Subcutaneous abdominal adipose tissue (tissue), 5 donors: ENCODE measurements at regions not wholly inside any gene's neighbourhood (a gene's known extent, or its start where the extent isn't known, plus 50 kb on each side); places are given as distances from the start of the nearest gene placed in this dataset.
"Not testable (repeated sequence)": the region's sequence is repeated elsewhere in the genome, so short reads cannot be mapped to it uniquely, and the experiment has no call there.

Source experiments
- H3K27ac ChIP-seq: one replicate; pipeline ENCODE4 v1.7.0; 2013; ENCODE audit warnings: low read depth, mild to moderate bottlenecking, inconsistent platforms, low read length, moderate library complexity
- H3K27me3 ChIP-seq, 5 donors: one replicate each; pipeline ENCODE4 v1.7.0; 2013; ENCODE audit warnings: low read length in 5 of 5, inconsistent platforms in 1 of 5; ENCODE audit not compliant: control insufficient read depth in 5 of 5, insufficient read depth in 4 of 5
- H3K36me3 ChIP-seq, 5 donors: one replicate each; pipeline ENCODE4 v1.7.0; 2013; ENCODE audit warnings: low read length in 5 of 5; ENCODE audit not compliant: control insufficient read depth in 5 of 5, insufficient read depth in 5 of 5
- H3K4me1 ChIP-seq, 5 donors: one replicate each; pipeline ENCODE4 v1.7.0; 2013; ENCODE audit warnings: low read length in 5 of 5, mild to moderate bottlenecking in 3 of 5, moderate library complexity in 1 of 5; ENCODE audit not compliant: control insufficient read depth in 5 of 5, insufficient read depth in 5 of 5
- H3K4me3 ChIP-seq, 5 donors: one replicate each; pipeline ENCODE4 v1.7.0; 2013; ENCODE audit warnings: low read length in 5 of 5, low read depth in 1 of 5
- H3K9ac ChIP-seq, 5 donors: one replicate each; pipeline ENCODE4 v1.7.0; 2013; ENCODE audit warnings: low read length in 5 of 5, mild to moderate bottlenecking in 4 of 5, moderate library complexity in 3 of 5
- H3K9me3 ChIP-seq, 5 donors: one replicate each; pipeline ENCODE4 v1.7.0; 2013; ENCODE audit warnings: low read length in 5 of 5; ENCODE audit not compliant: control insufficient read depth in 5 of 5
- donor health status: healthy.
- donor health status: healthy.
- donor health status: healthy.
- donor health status: healthy.
- donor health status: healthy.

DNA sequence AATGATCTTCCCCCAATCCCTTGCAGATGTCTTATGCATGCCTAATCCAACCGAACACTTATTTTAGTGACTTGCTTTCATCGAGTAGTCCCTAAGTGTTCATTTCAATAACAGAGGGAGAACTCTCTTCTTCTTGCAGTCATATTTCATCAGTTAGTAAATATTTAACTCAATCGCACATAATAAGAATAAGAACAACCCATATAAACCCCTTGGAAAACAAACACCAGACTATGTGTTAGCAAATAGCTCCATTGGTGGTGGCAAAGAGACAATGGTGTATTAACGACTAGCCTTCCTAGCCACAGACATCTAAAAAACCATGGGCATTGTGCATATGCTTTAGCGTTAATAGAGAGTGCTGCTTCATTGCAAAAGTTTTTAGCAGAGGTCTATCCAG, 725.8 kb downstream of the BCL11A start:
- Histone ChIP-seq H3K4me1 (no peaks in the 10 kb centered on the region), H3K36me3 (no peaks in the 10 kb centered on the region), H3K4me3 (no peak overlapping the region), H3K27ac (no peak overlapping the region), H3K27me3 (no peaks in the 10 kb centered on the region), H3K9me3 (no peaks in the 10 kb centered on the region), H3K9ac (no peak overlapping the region)

DNA sequence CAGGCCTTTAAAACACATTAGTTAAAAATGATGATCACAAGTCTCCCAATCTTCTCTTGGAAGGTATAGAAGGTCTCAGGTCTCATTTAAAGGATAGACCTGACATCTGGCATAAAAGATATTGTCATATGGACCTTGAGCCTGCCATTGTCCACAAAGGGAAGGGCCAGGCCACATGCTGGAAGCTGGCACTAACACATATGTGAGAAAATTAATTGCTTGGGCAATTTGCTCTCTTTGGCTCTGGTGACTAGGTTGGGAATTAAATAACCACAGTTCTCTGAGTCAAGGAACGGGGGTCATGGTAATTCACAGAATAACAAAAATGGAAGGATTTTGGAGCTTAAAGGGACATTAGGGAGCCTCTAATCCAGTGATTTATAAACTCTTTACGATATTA, 727.3 kb downstream of the BCL11A start:
- no peak overlapping the region for H3K9ac ChIP-seq
- no peak overlapping the region for H3K27ac ChIP-seq
- H3K9me3 ChIP-seq: no peaks in the 10 kb centered on the region
- no peaks in the 10 kb centered on the region for H3K4me1 ChIP-seq
- H3K27me3 ChIP-seq: no peaks in the 10 kb centered on the region
- H3K4me3 ChIP-seq: no peak overlapping the region
- no peaks in the 10 kb centered on the region for H3K36me3 ChIP-seq

DNA sequence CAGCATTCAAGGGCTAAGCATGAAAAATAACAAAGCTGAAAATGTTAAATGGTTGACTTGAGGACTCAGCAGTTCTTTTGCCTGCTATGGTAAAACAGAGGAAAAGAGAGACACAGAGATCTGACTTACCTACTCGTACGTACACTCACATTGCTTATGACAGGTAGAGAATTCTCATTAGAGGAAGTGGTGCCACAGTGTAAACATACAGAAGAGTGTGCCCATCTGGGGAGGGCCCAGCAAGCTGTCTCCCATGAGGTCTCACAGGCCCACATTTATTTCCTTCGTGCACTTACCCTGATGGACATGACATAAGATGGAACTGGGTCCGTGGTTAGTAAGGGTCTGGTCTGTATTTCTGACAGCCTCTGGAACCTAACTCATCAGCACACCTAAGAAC, 729.1 kb downstream of the BCL11A start:
- Histone ChIP-seq H3K27ac (no peak overlapping the region), H3K4me3 (no peak overlapping the region), H3K9me3 (no peaks in the 10 kb centered on the region), H3K36me3 (no peaks in the 10 kb centered on the region), H3K27me3 (no peaks in the 10 kb centered on the region), H3K4me1 (no peaks in the 10 kb centered on the region), H3K9ac (no peak overlapping the region)

DNA sequence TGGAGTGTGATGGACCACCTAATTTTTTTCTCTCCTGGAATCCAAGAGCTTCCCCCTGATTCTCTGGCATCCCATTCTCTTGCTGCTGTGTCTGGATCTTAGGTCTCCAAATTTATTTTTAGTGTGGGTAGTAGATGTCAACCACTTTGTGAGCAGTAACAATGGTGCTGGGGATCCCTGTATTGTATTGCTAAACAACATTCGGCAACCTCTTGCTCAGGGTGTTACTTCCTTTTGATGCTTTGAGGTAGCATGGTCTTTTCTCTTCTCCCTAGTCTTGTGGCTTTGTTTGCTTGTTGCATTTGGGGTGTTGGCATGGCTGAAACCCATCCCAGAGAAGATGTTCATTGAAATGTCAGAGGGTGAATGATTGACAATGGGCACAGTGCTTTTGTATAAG, 737.4 kb downstream of the BCL11A start:
- no peaks in the 10 kb centered on the region for H3K4me1 ChIP-seq
- H3K9me3 ChIP-seq: no peaks in the 10 kb centered on the region

GRCh38 chr2:59810283-59810682, 743.2 kb downstream of the BCL11A start:
- H3K9ac ChIP-seq, H3K4me1 ChIP-seq, H3K4me3 ChIP-seq, H3K27ac ChIP-seq, H3K27me3 ChIP-seq, H3K9me3 ChIP-seq, H3K36me3 ChIP-seq: not testable (repeated sequence)

More for the DNA sequence above, 737.4 kb downstream of the BCL11A start:
- Histone ChIP-seq H3K27ac (no peak overlapping the region), H3K27me3 (no peaks in the 10 kb centered on the region), H3K36me3 (no peaks in the 10 kb centered on the region), H3K9ac (no peak overlapping the region), H3K4me3 (no peak overlapping the region)

DNA sequence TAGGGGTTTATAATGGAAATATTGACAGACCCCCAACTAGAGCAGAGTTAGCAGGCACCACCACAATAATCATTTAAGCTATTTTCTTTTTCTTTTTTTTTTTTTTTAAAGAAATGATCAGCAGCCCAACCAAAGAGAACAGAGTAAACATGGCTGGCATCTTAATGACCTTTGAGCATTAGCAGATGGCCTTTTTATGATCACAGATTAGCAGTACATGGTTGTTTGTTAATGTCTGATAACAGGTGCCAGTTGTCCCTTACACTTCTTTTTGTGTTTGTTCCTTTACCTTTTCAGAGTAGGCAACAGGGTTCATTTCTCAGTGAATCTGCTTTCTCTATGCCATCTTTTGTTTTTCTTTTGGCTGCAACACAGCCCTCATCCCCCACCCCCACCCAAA, 747.0 kb downstream of the BCL11A start:
- Histone ChIP-seq H3K4me3 (no peak overlapping the region), H3K4me1 (no peaks in the 10 kb centered on the region), H3K36me3 (no peaks in the 10 kb centered on the region), H3K9ac (no peak overlapping the region), H3K27me3 (no peaks in the 10 kb centered on the region), H3K27ac (no peak overlapping the region), H3K9me3 (no peaks in the 10 kb centered on the region)

GRCh38 chr2:59804732-59805131, 748.7 kb downstream of the BCL11A start:
- H3K27me3 ChIP-seq: no peaks in the 10 kb centered on the region
- no peak overlapping the region for H3K4me3 ChIP-seq
- no peak overlapping the region for H3K9ac ChIP-seq
- H3K36me3 ChIP-seq: no peaks in the 10 kb centered on the region
- H3K9me3 ChIP-seq: no peaks in the 10 kb centered on the region
- H3K4me1 ChIP-seq: no peaks in the 10 kb centered on the region
- no peak overlapping the region for H3K27ac ChIP-seq

- no peaks in the 10 kb centered on the region for H3K36me3 ChIP-seq
- H3K27ac ChIP-seq: no peak overlapping the region
- no peaks in the 10 kb centered on the region for H3K27me3 ChIP-seq
- no peak overlapping the region for H3K9ac ChIP-seq
- H3K4me3 ChIP-seq: no peak overlapping the region
- H3K9me3 ChIP-seq: no peaks in the 10 kb centered on the region
- no peaks in the 10 kb centered on the region for H3K4me1 ChIP-seq
These were observed 749.9 kb downstream of the BCL11A start for GRCh38 chr2:59803586-59803985.

DNA sequence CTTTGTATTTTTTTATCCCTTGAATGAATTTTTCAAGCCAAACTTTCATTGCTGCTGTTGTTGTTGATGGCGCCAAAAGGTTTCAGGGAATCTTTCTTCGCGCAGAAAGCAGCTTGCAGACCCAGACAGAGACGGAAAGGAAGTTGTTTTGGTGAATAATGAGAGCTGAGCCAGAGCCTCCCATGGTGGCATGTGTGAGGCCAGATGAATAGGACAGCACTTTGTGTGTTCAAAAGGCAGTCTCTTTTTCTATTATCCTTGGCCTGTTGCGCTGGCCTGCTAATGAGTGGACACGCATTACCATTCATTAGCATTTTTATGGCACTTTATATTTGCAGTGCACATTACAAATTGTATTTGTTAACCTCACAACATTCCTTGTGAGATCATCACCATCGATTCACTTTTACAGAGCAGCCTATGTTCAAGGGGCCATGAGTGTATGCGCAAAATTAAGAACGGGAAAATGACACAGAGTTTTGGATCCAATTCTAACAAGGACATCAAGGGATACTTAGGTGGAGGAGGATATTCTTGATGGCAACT, 754.7 kb downstream of the BCL11A start:
- H3K27me3 ChIP-seq: no peaks in the 10 kb centered on the region
- no peaks in the 10 kb centered on the region for H3K4me1 ChIP-seq
- H3K27ac ChIP-seq: no peak overlapping the region
- no peaks in the 10 kb centered on the region for H3K36me3 ChIP-seq
- H3K4me3 ChIP-seq: no peak overlapping the region
- peaks cover 0 to 8% (median 2%) of the 10 kb centered on the region in 5 donors for H3K9me3 ChIP-seq
- H3K9ac ChIP-seq: no peak overlapping the region

GRCh38 chr2:59791004-59791618, 762.3 kb downstream of the BCL11A start:
- H3K4me1 ChIP-seq: no peaks in the 10 kb centered on the region
- no peak overlapping the region for H3K9ac ChIP-seq

More at GRCh38 chr2:59791004-59791618, 762.3 kb downstream of the BCL11A start:
- Histone ChIP-seq H3K36me3 (no peaks in the 10 kb centered on the region), H3K9me3 (peaks cover 0 to 11% (median 3%) of the 10 kb centered on the region in 5 donors), H3K4me3 (no peak overlapping the region), H3K27me3 (no peaks in the 10 kb centered on the region), H3K27ac (no peak overlapping the region)
